ENCODE measurements at regions not wholly inside any gene's neighbourhood (a gene's known extent, or its start where the extent isn't known, plus 50 kb on each side); places are given as distances from the start of the nearest gene placed in this dataset.

- no peaks in the 10 kb centered on the region for H3K36me3 ChIP-seq (ENCODE audit: control insufficient read depth, insufficient read depth, low read length)
- no peak overlapping the region for H3K4me3 ChIP-seq (ENCODE audit: low read depth, low read length)
- no peak for TF ChIP-seq CTCF (IDR thresholded peaks at IDR 0.05; ENCODE audit: insufficient read depth, low read length, severe bottlenecking)
- DNase-seq (ENCODE audit: low read depth) (peak; percentile 61), FAIRE-seq (no peak)
- no peaks in the 10 kb centered on the region for H3K27me3 ChIP-seq (ENCODE audit: control insufficient read depth, insufficient read depth, low read length)
Measured at GRCh38 chr2:122491011-122491410, 735.6 kb downstream of the TSN start.

- Histone ChIP-seq H3K36me3 (ENCODE audit: control insufficient read depth, insufficient read depth, low read length) (no peaks in the 10 kb centered on the region), H3K27me3 (ENCODE audit: control insufficient read depth, insufficient read depth, low read length) (no peaks in the 10 kb centered on the region), H3K4me3 (ENCODE audit: low read depth, low read length) (no peak overlapping the region)
- DNase-seq (ENCODE audit: low read depth) (no peak), FAIRE-seq (no peak)
- TF ChIP-seq CTCF (IDR thresholded peaks at IDR 0.05; ENCODE audit: insufficient read depth, low read length, severe bottlenecking): no peak
Measured at GRCh38 chr2:122500316-122501105, 745.1 kb downstream of the TSN start.

- Histone ChIP-seq H3K36me3 (ENCODE audit: control insufficient read depth, insufficient read depth, low read length) (no peaks in the 10 kb centered on the region), H3K4me3 (ENCODE audit: low read depth, low read length) (no peak overlapping the region), H3K27me3 (ENCODE audit: control insufficient read depth, insufficient read depth, low read length) (no peaks in the 10 kb centered on the region)
- DNase-seq (ENCODE audit: low read depth) (no peak), FAIRE-seq (no peak)
- no peak for TF ChIP-seq CTCF (IDR thresholded peaks at IDR 0.05; ENCODE audit: insufficient read depth, low read length, severe bottlenecking)
Measured at GRCh38 chr2:122506620-122507019, 751.2 kb downstream of the TSN start.

- Histone ChIP-seq H3K27me3 (ENCODE audit: control insufficient read depth, insufficient read depth, low read length) (no peaks in the 10 kb centered on the region), H3K4me3 (ENCODE audit: low read depth, low read length) (no peak overlapping the region), H3K36me3 (ENCODE audit: control insufficient read depth, insufficient read depth, low read length) (no peaks in the 10 kb centered on the region)
- DNase-seq (ENCODE audit: low read depth): no peak
- no peak for TF ChIP-seq CTCF (IDR thresholded peaks at IDR 0.05; ENCODE audit: insufficient read depth, low read length, severe bottlenecking)
- FAIRE-seq: no peak
Measured at GRCh38 chr2:122507261-122507660, 751.8 kb downstream of the TSN start.

- FAIRE-seq: no peak
Measured at GRCh38 chr2:122512091-122512490, 756.6 kb downstream of the TSN start.

More at GRCh38 chr2:122512091-122512490, 756.6 kb downstream of the TSN start:
- no peak for TF ChIP-seq CTCF (IDR thresholded peaks at IDR 0.05; ENCODE audit: insufficient read depth, low read length, severe bottlenecking)
- no peaks in the 10 kb centered on the region for H3K27me3 ChIP-seq (ENCODE audit: control insufficient read depth, insufficient read depth, low read length)
- H3K36me3 ChIP-seq (ENCODE audit: control insufficient read depth, insufficient read depth, low read length): no peaks in the 10 kb centered on the region
- no peak overlapping the region for H3K4me3 ChIP-seq (ENCODE audit: low read depth, low read length)
- no peak for DNase-seq (ENCODE audit: low read depth)

Measured in bronchial epithelial cell (primary cell).